HG03354 (cell line): ENCODE measurements at regions not wholly inside any gene's neighbourhood (a gene's known extent, or its start where the extent isn't known, plus 50 kb on each side); places are given as distances from the start of the nearest gene placed in this dataset.

Experiments
- ATAC-seq: cut with Tn5 transposase; IDR thresholded peaks from one replicate; pipeline ENCODE4 v1.9.1; 2021; ENCODE audit warnings: mild to moderate bottlenecking; ENCODE audit not compliant: unreplicated experiment, poor library complexity, severe bottlenecking

DNA sequence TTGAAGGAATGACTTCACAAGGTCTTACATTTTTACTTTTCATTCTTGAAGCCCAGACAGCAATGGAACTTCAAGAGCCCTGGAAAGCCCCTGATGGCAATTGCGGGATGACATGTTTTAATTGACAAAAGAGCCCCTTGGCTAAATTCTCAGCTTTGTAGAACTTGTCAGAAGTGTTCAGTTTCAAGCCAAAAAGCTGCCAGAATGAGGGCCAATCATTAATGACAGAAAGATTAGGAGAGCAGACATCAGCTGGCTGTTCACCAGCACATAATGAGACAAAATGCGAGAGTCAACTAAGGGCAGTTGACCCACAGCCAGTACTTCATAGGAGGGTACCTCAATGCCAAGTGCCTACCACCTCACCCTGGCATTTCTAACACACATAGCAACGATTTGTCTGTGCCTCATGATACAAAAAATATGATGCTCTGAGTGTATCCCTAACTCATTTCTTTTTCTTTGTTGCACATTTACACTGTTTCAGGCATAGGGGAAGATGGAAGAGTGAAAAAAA, 243.1 kb downstream of the MYLK4 start:
- ATAC-seq: no peak

- ATAC-seq: no peak
Measured at GRCh38 chr6:2507016-2507415, 243.7 kb downstream of the MYLK4 start.

- ATAC-seq: no peak
Measured at GRCh38 chr6:2505624-2506023, 245.1 kb downstream of the MYLK4 start.

GRCh38 chr6:2504495-2505064, 246.1 kb downstream of the MYLK4 start:
- no peak for ATAC-seq

GRCh38 chr6:2503816-2504494, 246.8 kb downstream of the MYLK4 start:
- no peak for ATAC-seq

DNA sequence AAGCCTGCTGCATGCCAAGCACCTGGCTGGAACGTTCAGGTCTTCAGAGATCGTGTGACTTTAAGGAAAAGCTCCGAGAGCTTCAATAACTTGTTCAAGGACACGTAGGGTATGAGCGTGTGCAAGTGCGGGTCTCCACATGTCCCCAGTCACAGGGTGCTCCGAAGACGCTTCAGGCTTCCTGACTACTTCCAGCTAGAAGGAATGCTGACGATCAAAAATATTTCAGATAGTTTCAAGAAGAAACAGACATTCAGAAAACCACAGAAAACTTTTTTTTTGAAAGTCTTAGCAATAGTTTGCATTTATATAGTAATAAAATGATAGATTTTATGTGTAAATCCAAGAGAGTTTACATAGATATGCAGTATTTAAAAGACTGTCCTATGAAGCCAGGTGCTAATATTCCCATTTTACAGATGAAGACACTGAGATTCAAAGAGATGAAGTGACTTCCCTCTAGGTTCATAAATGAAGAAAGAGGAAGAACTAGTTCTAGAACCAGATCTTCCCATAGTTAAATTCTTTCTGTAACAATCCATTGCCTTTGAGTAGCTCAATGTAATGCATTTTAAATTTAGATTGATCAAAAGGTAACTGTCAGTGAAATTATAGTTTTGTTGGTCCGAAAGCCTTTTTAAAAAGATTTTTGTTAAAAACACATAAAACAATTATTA, 247.6 kb downstream of the MYLK4 start:
- ATAC-seq: no peak

DNA sequence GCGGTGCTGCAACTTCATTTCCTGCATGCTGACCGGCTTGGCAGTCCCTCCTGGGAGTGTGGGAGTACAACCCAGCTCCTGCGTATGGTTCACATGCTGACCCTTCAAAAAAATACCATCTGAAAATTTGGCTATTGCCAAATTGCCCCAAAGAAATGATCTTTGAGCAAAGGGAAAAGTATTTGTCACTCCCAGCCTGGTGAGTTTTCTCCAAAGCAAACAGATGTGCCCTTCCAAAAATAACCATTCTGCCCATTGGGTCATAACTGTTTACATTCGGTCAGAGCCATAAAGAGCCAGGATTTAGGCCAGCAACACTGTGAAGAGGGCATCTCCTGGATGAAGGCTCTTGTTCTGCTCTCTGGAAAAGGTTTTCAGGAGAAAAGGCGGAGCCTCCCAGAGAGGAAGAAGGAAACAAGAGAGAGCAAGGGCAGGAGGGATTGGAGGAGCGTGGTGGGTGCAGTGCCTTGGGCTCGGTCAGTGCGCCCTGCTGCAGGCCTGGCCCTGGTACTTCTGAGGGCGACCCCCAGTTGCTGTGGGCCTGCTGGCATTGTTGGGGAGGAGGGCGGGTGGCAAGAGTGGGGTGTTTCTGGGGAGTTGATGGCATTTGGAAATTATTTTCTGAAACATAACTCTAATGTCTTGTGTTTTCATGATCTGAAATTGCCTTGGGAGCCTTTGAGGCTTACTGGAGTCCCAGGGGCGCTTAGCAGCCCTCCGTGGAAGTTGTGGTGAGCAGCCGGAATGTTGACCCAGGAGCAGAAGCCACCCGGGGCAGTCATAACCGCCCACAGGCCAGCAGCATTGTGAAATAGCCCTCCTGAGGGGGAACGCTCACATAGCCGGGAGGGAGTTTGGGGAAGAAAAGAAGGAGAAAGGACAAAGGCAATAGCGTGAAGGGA, 248.4 kb downstream of the MYLK4 start:
- no peak for ATAC-seq

- no peak for ATAC-seq
Measured at GRCh38 chr6:2497922-2498623, 252.6 kb downstream of the MYLK4 start.

DNA sequence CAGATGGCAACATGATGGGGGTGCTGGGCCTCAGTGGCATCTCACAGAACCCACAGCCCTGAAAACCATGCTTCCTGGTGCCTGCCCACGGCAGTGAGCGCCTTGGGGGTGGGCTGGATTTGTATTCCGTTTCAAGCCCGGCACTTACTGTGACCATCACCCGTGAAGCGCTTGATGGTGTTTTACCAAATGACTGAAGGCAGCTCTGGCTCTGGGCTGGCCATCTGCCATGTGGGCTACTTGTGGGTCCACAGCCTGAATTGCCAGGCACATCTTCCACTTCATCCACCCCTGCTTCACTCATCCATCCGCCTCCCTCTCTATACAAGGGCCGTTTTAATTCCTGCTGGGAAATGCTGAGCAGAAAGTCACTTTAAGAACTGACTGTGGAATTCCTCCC, 250.9 kb upstream of the GMDS start:
- ATAC-seq: no peak

- ATAC-seq: no peak
Measured at GRCh38 chr6:2492686-2493523, 247.5 kb upstream of the GMDS start.

- no peak for ATAC-seq
Measured at GRCh38 chr6:2491137-2491536, 245.7 kb upstream of the GMDS start.

GRCh38 chr6:2488578-2488977, 243.2 kb upstream of the GMDS start:
- ATAC-seq: no peak

- ATAC-seq: no peak
Measured at GRCh38 chr6:2485116-2485515, 239.7 kb upstream of the GMDS start.

DNA sequence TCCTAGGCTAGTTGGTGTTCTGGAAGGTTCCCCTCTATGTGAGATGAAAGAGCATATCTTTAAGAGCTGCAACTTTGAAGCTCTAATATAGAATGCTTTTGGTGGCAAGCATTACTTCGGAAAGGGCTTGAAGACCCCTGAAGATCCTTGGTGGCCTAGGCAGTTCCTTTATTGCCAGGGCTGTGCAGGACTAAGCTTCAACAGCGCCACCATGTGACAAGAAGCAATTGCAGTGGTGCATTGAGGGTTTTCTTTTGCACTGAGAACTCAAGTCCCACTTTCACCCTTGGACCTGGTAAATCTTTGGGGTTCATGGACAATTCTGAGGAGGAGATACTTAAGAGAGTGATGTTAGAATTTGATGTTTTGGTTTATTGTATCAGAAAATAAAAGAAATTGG, 237.4 kb upstream of the GMDS start:
- ATAC-seq: no peak

DNA sequence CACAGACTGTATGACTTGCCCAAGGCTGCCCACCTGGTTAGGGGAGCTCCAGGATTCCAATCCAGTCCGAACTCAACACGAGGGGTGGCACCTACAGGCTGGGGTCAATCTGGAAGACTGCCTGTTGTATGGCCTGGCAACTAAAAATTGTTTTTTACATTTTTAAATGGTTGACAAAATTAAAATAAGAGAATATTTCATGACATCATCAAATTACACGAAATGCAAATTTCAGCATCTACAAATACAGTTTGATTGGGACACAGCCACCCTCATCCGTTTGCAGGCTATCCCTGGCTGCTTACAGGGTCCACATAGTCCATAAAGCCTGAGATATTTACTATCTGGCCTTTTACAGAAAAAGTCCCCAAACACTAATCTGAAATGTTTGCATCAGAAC, 235.9 kb upstream of the GMDS start:
- no peak for ATAC-seq

DNA sequence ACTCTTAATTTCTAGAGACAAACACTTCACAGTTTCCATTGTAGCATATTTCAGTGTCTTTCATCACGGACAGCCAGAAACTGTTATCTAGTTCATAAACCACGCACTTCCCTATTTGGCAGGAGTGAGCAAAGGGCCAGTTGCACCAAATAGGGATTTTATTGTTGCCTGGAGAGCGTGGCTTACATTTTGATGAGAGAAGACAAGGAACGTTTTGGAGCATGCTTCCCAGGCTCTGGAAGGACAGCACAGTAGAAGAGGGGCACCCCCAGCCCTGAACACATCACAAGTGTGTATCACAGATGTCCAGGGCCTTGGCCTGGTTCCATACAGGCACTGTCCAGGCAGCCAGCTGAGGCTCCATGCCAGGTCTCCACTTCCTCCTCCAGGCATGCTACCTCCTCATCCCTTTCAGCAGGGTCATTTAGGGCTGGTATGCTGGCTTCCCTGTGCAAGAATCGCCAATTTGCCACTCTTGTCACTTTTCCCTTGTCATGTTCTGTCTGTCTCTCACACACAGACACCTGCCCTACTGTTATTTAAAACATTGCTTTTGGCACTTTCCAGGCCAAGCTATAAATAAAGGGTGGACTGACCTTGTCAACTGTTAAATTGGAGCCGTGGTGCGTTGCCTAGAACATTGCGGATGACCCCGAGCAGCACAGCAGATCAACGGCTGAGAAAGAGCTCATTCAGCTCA, 235.0 kb upstream of the GMDS start:
- ATAC-seq: no peak

GRCh38 chr6:2478200-2478599, 232.8 kb upstream of the GMDS start:
- no peak for ATAC-seq

- no peak for ATAC-seq
Measured at GRCh38 chr6:2477666-2478065, 232.3 kb upstream of the GMDS start.
